ENCODE measurements at regions not wholly inside any gene's neighbourhood (a gene's known extent, or its start where the extent isn't known, plus 50 kb on each side); places are given as distances from the start of the nearest gene placed in this dataset.

DNA sequence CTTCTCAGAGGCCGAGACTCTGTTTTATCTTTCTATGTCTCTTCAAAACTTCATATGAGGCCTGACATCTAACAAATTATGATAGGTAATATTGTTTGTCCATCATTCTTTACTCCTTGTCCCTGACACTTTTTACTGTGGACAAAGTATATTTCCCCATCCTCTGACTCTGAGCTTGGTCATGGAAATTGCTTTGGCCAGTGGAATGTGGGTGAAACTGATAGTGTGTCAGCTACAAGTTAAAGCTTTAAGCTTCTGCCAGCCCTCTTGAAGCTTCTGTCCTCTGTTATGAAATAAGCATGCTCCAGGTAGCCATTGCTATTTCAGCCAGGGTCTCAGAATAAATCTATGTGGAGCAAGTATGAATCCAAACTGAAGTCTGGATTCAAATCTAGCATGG is 604.6 kb downstream of the BCOR start:
- TF ChIP-seq EP300 (IDR thresholded peaks at IDR 0.05; ENCODE audit: borderline replicate concordance in 1 of 2, low read depth in 1 of 2, low read length in 1 of 2), result no peak
- TF ChIP-seq, protein P1, sequence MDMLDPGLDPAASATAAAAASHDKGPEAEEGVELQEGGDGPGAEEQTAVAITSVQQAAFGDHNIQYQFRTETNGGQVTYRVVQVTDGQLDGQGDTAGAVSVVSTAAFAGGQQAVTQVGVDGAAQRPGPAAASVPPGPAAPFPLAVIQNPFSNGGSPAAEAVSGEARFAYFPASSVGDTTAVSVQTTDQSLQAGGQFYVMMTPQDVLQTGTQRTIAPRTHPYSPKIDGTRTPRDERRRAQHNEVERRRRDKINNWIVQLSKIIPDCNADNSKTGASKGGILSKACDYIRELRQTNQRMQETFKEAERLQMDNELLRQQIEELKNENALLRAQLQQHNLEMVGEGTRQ (IDR thresholded peaks at IDR 0.05; ENCODE audit: borderline replicate concordance, low read depth, low read length), result no peak
